ENCODE measurements at regions not wholly inside any gene's neighbourhood (a gene's known extent, or its start where the extent isn't known, plus 50 kb on each side); places are given as distances from the start of the nearest gene placed in this dataset.

GRCh38 chr4:28151314-28151713 lies 1290.7 kb downstream of the STIM2 start:
- TF ChIP-seq POLR2A (IDR thresholded peaks at IDR 0.05): no peak
- TF ChIP-seq, protein P1, sequence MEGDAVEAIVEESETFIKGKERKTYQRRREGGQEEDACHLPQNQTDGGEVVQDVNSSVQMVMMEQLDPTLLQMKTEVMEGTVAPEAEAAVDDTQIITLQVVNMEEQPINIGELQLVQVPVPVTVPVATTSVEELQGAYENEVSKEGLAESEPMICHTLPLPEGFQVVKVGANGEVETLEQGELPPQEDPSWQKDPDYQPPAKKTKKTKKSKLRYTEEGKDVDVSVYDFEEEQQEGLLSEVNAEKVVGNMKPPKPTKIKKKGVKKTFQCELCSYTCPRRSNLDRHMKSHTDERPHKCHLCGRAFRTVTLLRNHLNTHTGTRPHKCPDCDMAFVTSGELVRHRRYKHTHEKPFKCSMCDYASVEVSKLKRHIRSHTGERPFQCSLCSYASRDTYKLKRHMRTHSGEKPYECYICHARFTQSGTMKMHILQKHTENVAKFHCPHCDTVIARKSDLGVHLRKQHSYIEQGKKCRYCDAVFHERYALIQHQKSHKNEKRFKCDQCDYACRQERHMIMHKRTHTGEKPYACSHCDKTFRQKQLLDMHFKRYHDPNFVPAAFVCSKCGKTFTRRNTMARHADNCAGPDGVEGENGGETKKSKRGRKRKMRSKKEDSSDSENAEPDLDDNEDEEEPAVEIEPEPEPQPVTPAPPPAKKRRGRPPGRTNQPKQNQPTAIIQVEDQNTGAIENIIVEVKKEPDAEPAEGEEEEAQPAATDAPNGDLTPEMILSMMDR (IDR thresholded peaks at IDR 0.05): no peak

Data from heart left ventricle (tissue), 13 donors.